Nucleus accumbens (tissue), 56 donors: ENCODE measurements at regions not wholly inside any gene's neighbourhood (a gene's known extent, or its start where the extent isn't known, plus 50 kb on each side); places are given as distances from the start of the nearest gene placed in this dataset.
"Not testable (repeated sequence)": the region's sequence is repeated elsewhere in the genome, so short reads cannot be mapped to it uniquely, and the experiment has no call there.

Experiments used
- DNase-seq, 56 donors: peaks; one replicate each; lab custom pipeline; 2025; lab: John Stamatoyannopoulos, UW

- DNase-seq = no peak
Observed at GRCh38 chr7:67602246-67602887, 605.7 kb downstream of the TYW1 start.

GRCh38 chr7:67604461-67605386, 608.1 kb downstream of the TYW1 start:
- no peak for DNase-seq

- no peak for DNase-seq
Observed at GRCh38 chr7:67608806-67609205, 612.2 kb downstream of the TYW1 start.

- DNase-seq = no peak
Observed at GRCh38 chr7:67610897-67611296, 614.3 kb downstream of the TYW1 start.

GRCh38 chr7:67614843-67615242, 618.2 kb downstream of the TYW1 start:
- no peak for DNase-seq

GRCh38 chr7:67616517-67616916, 619.9 kb downstream of the TYW1 start:
- no peak for DNase-seq

GRCh38 chr7:67618556-67619162, 622.0 kb downstream of the TYW1 start:
- no peak for DNase-seq

GRCh38 chr7:67619175-67619574, 622.5 kb downstream of the TYW1 start:
- peak in 20 of 56 donors; percentile 0 to 41 (median 4) for DNase-seq

- no peak for DNase-seq
Observed at GRCh38 chr7:67620216-67620933, 623.7 kb downstream of the TYW1 start.

GRCh38 chr7:67621704-67622103, 625.1 kb downstream of the TYW1 start:
- no peak for DNase-seq

GRCh38 chr7:67625257-67625737, 628.7 kb downstream of the TYW1 start:
- peak in 52 of 56 donors; percentile 1 to 82 (median 38) for DNase-seq

- DNase-seq = peak in 8 of 56 donors; percentile 1 to 14 (median 4)
Observed at GRCh38 chr7:67631476-67631875, 634.8 kb downstream of the TYW1 start.

- no peak for DNase-seq
Observed at GRCh38 chr7:67635271-67635670, 638.6 kb downstream of the TYW1 start.

- DNase-seq = no peak
Observed at GRCh38 chr7:67636348-67637022, 639.9 kb downstream of the TYW1 start.

- DNase-seq = no peak
Observed at GRCh38 chr7:67637023-67637358, 640.4 kb downstream of the TYW1 start.

- DNase-seq = not testable (repeated sequence)
Observed at GRCh38 chr7:67642542-67642941, 645.9 kb downstream of the TYW1 start.

- DNase-seq = peak in 1 of 56 donors; percentile 4
Observed at GRCh38 chr7:67644151-67644550, 647.5 kb downstream of the TYW1 start.

GRCh38 chr7:67652937-67653336, 656.3 kb downstream of the TYW1 start:
- DNase-seq = no peak

- DNase-seq = no peak
Observed at GRCh38 chr7:67653856-67654454, 657.3 kb downstream of the TYW1 start.

GRCh38 chr7:67654642-67655041, 658.0 kb downstream of the TYW1 start:
- DNase-seq = no peak
